ENCODE measurements at regions not wholly inside any gene's neighbourhood (a gene's known extent, or its start where the extent isn't known, plus 50 kb on each side); places are given as distances from the start of the nearest gene placed in this dataset.
"Not testable (repeated sequence)": the region's sequence is repeated elsewhere in the genome, so short reads cannot be mapped to it uniquely, and the experiment has no call there.

GRCh38 chr12:131432532-131433260 is 278.2 kb upstream of the SFSWAP start:
- DNase-seq (ENCODE audit: low read depth in 2 of 2), result no peak

- DNase-seq (ENCODE audit: low read depth in 2 of 2), result no peak
Measured at GRCh38 chr12:131434208-131435125, 276.4 kb upstream of the SFSWAP start.

- DNase-seq (ENCODE audit: low read depth in 2 of 2), result no peak
Measured at GRCh38 chr12:131436922-131437705, 273.8 kb upstream of the SFSWAP start.

- no peak for DNase-seq (ENCODE audit: low read depth in 2 of 2)
Measured at GRCh38 chr12:131437706-131438492, 273.0 kb upstream of the SFSWAP start.

DNA sequence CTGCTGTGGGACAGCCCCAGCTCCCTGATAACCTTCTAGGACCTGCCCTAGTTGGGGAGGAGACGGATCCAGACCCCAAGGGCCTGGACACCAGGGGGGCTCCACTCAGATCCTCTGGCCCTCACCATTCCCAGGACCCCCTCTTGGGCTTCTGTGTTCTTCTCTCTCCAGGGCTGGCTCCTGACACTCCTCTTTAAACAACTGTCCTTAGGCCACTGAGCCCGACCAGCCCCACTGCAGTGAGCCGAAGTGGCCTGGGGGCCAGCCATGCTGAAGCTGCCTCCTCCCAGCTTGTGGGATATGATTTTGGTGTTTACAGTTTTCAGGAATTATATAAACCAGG is 272.4 kb upstream of the SFSWAP start:
- DNase-seq (ENCODE audit: low read depth in 2 of 2), result not testable (repeated sequence)

DNA sequence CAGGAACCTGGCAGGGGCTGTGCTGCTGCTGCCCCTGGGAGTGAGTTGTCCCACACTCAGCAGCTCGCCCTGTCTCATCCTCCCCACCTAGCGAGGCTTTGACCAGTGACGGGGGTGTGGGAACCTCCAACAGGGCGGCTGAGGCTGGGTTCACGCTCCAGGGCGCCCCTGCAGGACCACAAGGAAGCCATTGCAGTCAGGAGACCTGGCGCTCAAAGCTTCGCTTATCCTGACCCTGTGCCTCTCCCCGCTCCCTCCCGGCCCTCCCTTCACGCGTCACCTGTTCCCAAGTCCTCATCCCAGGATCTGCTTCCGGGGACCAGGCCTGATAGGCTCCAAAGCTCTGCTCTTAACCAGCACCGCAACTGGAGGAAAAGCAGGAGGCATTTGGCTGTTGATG is 272.0 kb upstream of the SFSWAP start:
- no peak for DNase-seq (ENCODE audit: low read depth in 2 of 2)

DNA sequence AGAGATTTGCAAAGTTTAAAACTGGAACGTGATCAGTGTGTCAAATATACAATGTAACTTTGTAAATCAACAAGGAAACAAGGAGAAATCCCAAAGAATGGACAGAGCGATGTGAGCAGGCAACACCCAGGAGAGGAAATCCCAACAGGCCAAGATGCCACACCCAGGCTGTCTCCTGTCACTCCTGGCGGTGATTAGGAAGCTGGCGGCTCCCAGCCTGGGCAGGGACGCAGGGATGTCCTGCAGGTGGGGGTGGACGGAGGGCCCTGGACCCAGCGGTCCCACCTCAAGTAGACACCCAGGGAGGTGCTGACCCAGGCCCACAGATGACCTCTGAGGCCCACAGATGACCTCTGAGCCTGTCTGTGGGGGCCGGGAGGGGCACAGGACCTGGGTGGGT is 271.1 kb upstream of the SFSWAP start:
- not testable (repeated sequence) for DNase-seq (ENCODE audit: low read depth in 2 of 2)

DNA sequence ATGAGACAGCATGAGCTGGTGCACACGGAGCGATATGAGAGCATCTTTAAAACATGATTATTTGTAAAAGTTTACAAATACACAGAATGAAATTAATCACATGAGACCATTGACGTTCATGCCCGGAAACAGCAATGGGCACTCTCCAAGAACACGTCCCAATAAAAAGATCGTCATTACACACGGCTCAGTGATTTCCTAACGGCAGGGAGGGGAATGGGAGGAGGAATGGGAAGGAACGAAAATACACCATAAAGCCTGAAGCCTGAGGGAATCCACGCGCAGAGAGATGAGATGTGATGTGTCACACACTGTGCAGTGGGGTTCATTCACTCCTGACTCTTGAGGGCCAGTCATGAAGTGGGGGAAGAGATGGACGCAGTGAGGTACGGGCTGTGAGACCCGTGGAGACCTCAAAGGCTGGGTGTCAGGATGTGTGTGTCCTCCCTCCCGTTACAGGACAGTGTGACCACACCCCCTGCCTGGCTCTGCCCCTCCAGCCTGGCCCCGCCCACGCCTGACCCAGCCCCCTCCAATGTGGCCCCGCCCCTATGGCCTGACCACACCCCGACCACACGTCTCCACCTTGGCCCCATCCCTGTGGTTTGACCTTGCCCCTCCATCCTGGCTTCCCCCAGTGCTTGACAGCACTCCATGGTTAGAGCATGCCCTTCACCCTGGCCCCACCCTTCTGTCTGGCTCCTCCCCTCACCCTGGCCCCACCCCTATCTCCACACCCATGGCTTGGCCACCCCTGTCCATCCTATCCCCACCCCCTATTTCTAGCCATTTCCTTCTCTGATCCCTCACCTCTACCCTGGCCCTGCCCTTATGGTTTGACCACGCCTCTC is 270.5 kb upstream of the SFSWAP start:
- not testable (repeated sequence) for DNase-seq (ENCODE audit: low read depth in 2 of 2)

GRCh38 chr12:131441060-131441396 is 269.9 kb upstream of the SFSWAP start:
- DNase-seq (ENCODE audit: low read depth in 2 of 2), result no peak

GRCh38 chr12:131441638-131442336 is 269.1 kb upstream of the SFSWAP start:
- DNase-seq (ENCODE audit: low read depth in 2 of 2), result no peak

- DNase-seq (ENCODE audit: low read depth in 2 of 2), result no peak
Measured at GRCh38 chr12:131442337-131442918, 268.5 kb upstream of the SFSWAP start.

GRCh38 chr12:131443019-131444000 is 267.6 kb upstream of the SFSWAP start:
- DNase-seq (ENCODE audit: low read depth in 2 of 2), result no peak

GRCh38 chr12:131444220-131445164 is 266.4 kb upstream of the SFSWAP start:
- DNase-seq (ENCODE audit: low read depth in 2 of 2), result no peak

DNA sequence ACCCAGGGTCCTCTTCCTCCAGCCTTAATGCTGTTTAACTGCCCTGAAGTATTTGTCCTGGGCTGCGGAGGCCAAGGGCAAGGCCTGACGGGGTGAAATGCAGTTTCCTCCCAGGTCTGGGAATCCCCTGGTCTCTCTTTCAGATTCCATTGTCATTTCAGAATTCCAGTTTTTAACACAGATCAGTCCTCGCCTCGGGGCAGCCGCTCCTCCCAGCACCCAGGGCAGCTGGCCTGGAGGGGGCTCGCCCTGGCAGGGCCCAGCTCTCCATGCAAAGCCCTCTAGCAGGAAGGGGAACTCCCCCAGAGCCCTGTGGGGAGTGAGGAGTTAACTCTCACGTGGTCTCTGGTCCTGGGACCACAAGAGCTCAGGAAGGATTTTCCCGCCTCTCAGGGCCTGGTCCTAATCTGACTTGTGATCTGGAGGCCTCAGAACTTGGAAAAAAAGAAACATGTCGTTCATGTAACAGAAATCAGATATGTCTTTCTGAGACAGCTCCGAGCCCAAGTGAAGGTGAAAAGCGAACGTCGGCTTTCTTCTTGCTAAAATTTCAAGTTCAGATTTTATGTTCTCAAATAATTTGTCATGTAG is 265.6 kb upstream of the SFSWAP start:
- DNase-seq (ENCODE audit: low read depth in 2 of 2), result no peak

DNA sequence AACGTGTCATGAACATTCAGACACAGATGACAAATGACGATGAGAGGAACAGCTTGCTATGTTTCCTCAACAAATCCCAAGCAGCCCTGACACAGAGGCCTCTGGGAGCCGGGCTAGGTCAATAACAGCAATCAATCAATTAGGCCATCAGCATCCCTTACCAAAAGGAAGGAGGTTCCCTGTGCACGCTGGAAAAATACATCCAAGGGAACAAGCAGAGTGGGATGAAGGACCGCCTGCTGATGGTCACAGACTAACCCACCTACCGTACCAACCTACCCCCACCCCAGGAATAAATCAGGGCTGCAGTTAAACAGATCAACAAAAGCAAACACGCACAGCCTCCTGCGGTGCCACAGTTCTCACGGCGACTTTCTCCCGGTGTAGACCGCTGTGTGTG is 265.1 kb upstream of the SFSWAP start:
- DNase-seq (ENCODE audit: low read depth in 2 of 2), result no peak

DNA sequence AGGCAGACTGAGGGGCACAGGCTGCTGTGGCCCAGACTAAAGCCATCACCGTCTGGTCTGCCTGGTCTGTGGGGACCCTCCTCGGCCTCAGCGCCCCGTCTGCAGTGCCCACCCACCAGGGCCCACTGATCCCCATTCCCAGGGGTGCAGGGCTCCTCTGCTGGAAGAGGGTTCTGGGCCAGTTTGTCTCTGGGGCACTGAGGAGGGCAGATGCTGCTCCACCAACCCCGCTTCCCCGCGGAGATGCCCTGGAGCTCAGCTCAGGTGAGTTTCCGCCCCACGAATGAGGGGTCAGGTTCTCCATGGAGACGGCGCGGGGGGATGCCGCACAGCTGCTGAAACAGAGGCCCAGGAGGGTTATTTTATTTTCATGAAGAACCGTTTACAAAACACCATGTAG is 263.3 kb upstream of the SFSWAP start:
- not testable (repeated sequence) for DNase-seq (ENCODE audit: low read depth in 2 of 2)
